ENCODE measurements at regions not wholly inside any gene's neighbourhood (a gene's known extent, or its start where the extent isn't known, plus 50 kb on each side); places are given as distances from the start of the nearest gene placed in this dataset.

DNA sequence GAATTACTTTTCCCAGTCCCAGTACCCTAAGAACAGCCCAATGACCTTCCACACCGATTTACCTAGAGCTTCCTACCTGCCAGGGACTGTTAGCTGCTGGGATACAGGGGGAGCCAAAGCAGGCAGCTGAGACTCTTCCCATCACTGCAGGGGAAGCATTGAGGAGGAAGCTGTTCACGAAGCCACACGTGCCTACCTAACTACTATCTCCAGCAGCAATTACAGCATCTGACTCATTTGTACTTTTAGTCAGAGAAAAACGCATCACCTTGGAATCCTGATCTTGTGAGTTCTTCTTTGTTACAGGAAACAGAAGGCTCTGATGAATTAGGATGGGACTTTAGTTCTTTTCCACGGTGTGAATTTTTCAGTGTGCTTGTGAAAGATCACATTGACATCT lies 113.7 kb upstream of the DHX40 start:
- H3K4me3 ChIP-seq = no peak overlapping the region
- H3K27ac ChIP-seq = no peak overlapping the region
- H3K27me3 ChIP-seq (replicated peaks in 1 of 7) = no peaks in the 10 kb centered on the region
- H3K4me1 ChIP-seq = peaks cover 0 to 7% (median 0%) of the 10 kb centered on the region in 6 donors
- no peaks in the 10 kb centered on the region for H3K36me3 ChIP-seq
- H3K9me3 ChIP-seq = no peaks in the 10 kb centered on the region
- DNase-seq = no peak
- WGBS, 5 donors = 53 to 70% (median 60%) methylated on average over 5 of the region's 5 CpGs
- TF ChIP-seq POLR2AphosphoS5 (IDR thresholded peaks at IDR 0.05) (no peak), POLR2A (IDR thresholded peaks at IDR 0.05) (no peak)
- TF ChIP-seq, protein P1, sequence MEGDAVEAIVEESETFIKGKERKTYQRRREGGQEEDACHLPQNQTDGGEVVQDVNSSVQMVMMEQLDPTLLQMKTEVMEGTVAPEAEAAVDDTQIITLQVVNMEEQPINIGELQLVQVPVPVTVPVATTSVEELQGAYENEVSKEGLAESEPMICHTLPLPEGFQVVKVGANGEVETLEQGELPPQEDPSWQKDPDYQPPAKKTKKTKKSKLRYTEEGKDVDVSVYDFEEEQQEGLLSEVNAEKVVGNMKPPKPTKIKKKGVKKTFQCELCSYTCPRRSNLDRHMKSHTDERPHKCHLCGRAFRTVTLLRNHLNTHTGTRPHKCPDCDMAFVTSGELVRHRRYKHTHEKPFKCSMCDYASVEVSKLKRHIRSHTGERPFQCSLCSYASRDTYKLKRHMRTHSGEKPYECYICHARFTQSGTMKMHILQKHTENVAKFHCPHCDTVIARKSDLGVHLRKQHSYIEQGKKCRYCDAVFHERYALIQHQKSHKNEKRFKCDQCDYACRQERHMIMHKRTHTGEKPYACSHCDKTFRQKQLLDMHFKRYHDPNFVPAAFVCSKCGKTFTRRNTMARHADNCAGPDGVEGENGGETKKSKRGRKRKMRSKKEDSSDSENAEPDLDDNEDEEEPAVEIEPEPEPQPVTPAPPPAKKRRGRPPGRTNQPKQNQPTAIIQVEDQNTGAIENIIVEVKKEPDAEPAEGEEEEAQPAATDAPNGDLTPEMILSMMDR (IDR thresholded peaks at IDR 0.05 in 8 of 11, conservative IDR thresholded peaks at IDR 0.05 in 3 of 11) = no peak
- intact Hi-C loops (cut with DNase I; ENCODE audit: low total_unique reads) = no loop called here

DNA sequence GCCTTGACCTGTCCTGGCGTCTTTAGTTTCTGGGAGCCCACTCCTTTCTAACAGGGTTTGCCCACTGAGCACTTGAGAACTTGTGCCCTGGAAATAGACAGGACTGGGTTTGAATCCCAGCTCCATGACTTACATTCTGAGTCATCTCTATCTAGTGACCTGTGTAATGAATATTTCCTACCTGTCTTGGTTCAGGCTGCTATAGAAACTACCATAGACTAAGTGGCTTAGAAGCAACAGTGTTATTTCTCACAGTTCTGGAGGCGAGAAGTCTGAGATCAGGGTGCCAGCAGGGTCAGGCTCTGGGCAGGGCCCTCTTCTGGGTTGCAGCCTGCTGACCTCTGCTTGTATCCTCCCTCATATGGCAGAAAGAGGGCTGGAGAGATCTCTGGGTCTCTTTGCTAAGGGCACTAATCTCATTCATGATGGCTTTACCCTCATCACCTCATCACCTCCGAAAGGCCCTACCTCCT lies 110.7 kb upstream of the DHX40 start:
- 86 to 95% (median 93%) methylated on average over 3 of the region's 3 CpGs for WGBS, 5 donors
- intact Hi-C loops (cut with DNase I; ENCODE audit: low total_unique reads) = no loop called here
- Histone ChIP-seq H3K27me3 (replicated peaks in 1 of 7) (no peaks in the 10 kb centered on the region), H3K4me1 (peaks cover 0 to 7% (median 0%) of the 10 kb centered on the region in 6 donors), H3K4me3 (no peak overlapping the region), H3K9me3 (no peaks in the 10 kb centered on the region), H3K36me3 (no peaks in the 10 kb centered on the region), H3K27ac (no peak overlapping the region)
- DNase-seq = no peak
- TF ChIP-seq POLR2AphosphoS5 (IDR thresholded peaks at IDR 0.05) (no peak), POLR2A (IDR thresholded peaks at IDR 0.05) (no peak)

DNA sequence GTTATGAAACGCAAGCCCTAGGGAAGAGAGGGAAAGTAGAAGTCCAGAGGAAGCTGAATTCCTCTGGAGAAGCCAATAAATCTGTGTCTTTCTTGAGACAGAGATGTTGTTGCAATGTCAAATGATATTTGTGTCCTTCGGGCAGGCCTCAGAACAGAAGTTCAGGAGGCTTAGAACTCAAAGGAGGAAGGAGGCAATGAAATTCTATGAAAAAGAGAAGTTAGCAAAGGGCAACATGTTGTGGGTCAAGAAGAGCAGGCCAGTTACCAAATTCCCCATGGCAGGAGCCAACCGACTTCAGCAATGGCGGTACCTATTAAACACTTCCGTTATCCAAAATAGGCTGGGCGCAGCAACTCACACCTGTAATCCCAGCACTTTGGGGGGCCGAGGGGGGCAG lies 109.0 kb upstream of the DHX40 start:
- intact Hi-C loops (cut with DNase I; ENCODE audit: low total_unique reads) = no loop called here
- peak overlapping the region in 1 of 8 donors; percentile 2 for H3K27ac ChIP-seq
- WGBS, 5 donors = 71 to 94% (median 76%) methylated on average over 7 of the region's 7 CpGs

DNA sequence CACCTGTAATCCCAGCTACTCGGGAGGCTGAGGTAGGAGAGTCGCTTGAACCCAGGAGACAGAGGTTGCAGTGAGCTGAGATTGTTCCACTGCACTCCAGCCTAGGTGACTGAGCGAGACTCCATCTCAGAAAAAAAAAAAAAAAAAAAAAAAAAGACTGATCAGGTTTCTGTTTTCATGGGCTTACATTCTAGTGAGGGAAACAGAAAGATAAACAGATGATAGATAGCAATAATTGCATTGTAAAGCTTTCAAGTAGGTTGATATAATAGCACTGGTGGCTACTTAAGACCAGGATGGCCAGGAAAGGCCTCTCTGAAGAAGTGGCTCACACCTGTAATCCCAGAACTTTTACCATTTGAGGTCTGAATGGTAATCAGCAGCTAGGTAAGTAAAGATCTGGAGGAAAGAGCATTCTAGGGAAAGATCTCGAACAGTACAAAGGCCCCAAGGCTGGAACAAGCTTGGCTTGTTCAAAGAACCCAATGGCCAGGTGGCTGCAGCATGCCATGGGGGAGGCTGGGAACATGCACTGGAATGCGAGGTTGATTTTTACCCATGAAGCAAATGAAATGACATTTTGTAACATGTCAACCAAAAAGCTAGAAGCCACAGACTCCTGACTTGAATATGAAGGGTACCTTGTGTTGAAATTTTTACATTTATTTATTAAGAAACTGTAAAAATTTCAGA lies 108.3 kb upstream of the DHX40 start:
- WGBS, 5 donors = 93 to 99% (median 97%) methylated on average over 5 of the region's 5 CpGs
- Histone ChIP-seq H3K27me3 (replicated peaks in 1 of 7) (no peaks in the 10 kb centered on the region), H3K27ac (no peak overlapping the region), H3K4me3 (no peak overlapping the region), H3K9me3 (no peaks in the 10 kb centered on the region), H3K4me1 (peaks cover 0 to 7% (median 0%) of the 10 kb centered on the region in 6 donors), H3K36me3 (no peaks in the 10 kb centered on the region)
- TF ChIP-seq POLR2AphosphoS5 (IDR thresholded peaks at IDR 0.05) (no peak), POLR2A (IDR thresholded peaks at IDR 0.05) (no peak)
- TF ChIP-seq, protein P1 (IDR thresholded peaks at IDR 0.05 in 8 of 11, conservative IDR thresholded peaks at IDR 0.05 in 3 of 11) = no peak
- intact Hi-C loops (cut with DNase I; ENCODE audit: low total_unique reads) = no loop called here
- DNase-seq = no peak

More for the DNA sequence above, 109.0 kb upstream of the DHX40 start:
- TF ChIP-seq POLR2AphosphoS5 (IDR thresholded peaks at IDR 0.05) (no peak), POLR2A (IDR thresholded peaks at IDR 0.05) (no peak)
- TF ChIP-seq, protein P1 (IDR thresholded peaks at IDR 0.05 in 8 of 11, conservative IDR thresholded peaks at IDR 0.05 in 3 of 11) = no peak
- H3K4me1 ChIP-seq = peaks cover 0 to 7% (median 0%) of the 10 kb centered on the region in 6 donors
- H3K27me3 ChIP-seq (replicated peaks in 1 of 7) = no peaks in the 10 kb centered on the region
- no peaks in the 10 kb centered on the region for H3K9me3 ChIP-seq
- no peaks in the 10 kb centered on the region for H3K36me3 ChIP-seq
- DNase-seq = no peak
- H3K4me3 ChIP-seq = no peak overlapping the region
